Activated T-cell treated with anti-CD3 and anti-CD28 coated beads, Interleukin-2, amount 50 U/mL, for 24 hours (primary cell): ENCODE measurements at regions not wholly inside any gene's neighbourhood (a gene's known extent, or its start where the extent isn't known, plus 50 kb on each side); places are given as distances from the start of the nearest gene placed in this dataset.

Experiments used
- DNase-seq: peaks from one replicate; pipeline ENCODE4 v3.0.0-alpha.2; 2020
- H3K27ac Mint-ChIP-seq: 2 replicates; pipeline ENCODE4 v1.8.0; 2020; ENCODE audit warnings: mild to moderate bottlenecking, mixed read lengths
- H3K27me3 Mint-ChIP-seq: 2 replicates; pipeline ENCODE4 v1.8.0; 2020; ENCODE audit warnings: mixed read lengths
- H3K36me3 Mint-ChIP-seq: 2 replicates; pipeline ENCODE4 v1.8.0; 2020; ENCODE audit warnings: low read depth, mixed read lengths
- H3K4me1 Mint-ChIP-seq: 2 replicates; pipeline ENCODE4 v1.8.0; 2020; ENCODE audit warnings: low read depth, mixed read lengths
- H3K4me3 Mint-ChIP-seq: 2 replicates; pipeline ENCODE4 v1.8.0; 2020; ENCODE audit warnings: mild to moderate bottlenecking, moderate library complexity, mixed read lengths
- H3K9me3 Mint-ChIP-seq: 2 replicates; pipeline ENCODE4 v1.8.0; 2020; ENCODE audit warnings: mixed read lengths

GRCh38 chr15:77731067-77731466, 98.4 kb upstream of the LINGO1 start:
- Mint-ChIP-seq H3K27ac (no peak overlapping the region), H3K27me3 (peaks cover 12% of the 10 kb centered on the region), H3K4me1 (no peaks in the 10 kb centered on the region), H3K9me3 (no peaks in the 10 kb centered on the region), H3K4me3 (no peak overlapping the region), H3K36me3 (no peaks in the 10 kb centered on the region)
- DNase-seq: no peak

GRCh38 chr15:77727635-77728304, 95.1 kb upstream of the LINGO1 start:
- Mint-ChIP-seq H3K4me1 (no peaks in the 10 kb centered on the region), H3K27me3 (peaks cover 9% of the 10 kb centered on the region), H3K4me3 (no peak overlapping the region), H3K36me3 (no peaks in the 10 kb centered on the region), H3K27ac (no peak overlapping the region), H3K9me3 (no peaks in the 10 kb centered on the region)
- DNase-seq: no peak

DNA sequence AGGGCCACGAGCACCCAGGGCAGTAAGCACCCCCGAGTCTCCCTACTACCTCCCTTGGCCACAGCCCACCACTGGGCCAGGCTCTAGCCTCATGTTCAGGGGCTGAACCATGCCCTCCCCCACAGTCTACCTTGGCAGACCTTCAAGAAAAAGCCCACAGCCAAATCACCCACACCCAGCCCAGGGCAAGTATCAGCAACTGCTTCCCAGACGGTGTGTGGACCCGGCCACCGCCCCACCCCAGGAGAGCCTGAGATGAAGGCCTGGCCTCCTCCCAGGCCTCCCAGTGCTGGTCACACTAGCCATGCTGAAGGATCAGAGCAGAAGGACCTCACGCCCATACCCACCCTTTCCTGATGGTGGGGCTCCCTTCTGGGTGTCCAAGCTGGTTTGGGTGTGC, 92.0 kb upstream of the LINGO1 start:
- no peaks in the 10 kb centered on the region for H3K9me3 Mint-ChIP-seq

DNA sequence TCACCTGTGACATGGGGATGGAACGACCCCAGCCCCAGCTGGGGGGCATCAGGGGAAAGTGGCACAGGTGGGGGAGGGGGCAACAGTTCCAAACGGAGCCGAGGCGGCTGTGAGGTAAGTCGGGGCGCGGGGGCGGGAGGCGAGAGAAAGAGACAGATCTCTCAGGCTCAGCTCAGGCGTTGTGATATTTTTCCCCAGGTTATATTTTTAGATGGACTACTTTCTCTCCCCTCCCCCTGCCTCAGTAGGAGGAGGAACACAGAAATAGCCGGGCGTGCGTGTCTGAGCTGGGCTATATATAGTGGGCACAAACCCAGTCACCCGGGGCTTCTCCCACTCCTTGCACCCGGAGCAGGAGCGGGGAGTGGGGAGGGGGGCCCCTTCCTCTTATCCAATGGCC, 91.0 kb upstream of the LINGO1 start:
- H3K27ac Mint-ChIP-seq: no peak overlapping the region
- no peaks in the 10 kb centered on the region for H3K9me3 Mint-ChIP-seq
- H3K36me3 Mint-ChIP-seq: no peaks in the 10 kb centered on the region
- DNase-seq: no peak
- no peaks in the 10 kb centered on the region for H3K4me1 Mint-ChIP-seq
- H3K27me3 Mint-ChIP-seq: no peaks in the 10 kb centered on the region
- H3K4me3 Mint-ChIP-seq: no peak overlapping the region

More for the DNA sequence above, 92.0 kb upstream of the LINGO1 start:
- Mint-ChIP-seq H3K4me1 (no peaks in the 10 kb centered on the region), H3K27me3 (no peaks in the 10 kb centered on the region), H3K36me3 (no peaks in the 10 kb centered on the region), H3K4me3 (no peak overlapping the region), H3K27ac (no peak overlapping the region)
- DNase-seq: no peak

- H3K27me3 Mint-ChIP-seq: no peaks in the 10 kb centered on the region
- no peaks in the 10 kb centered on the region for H3K4me1 Mint-ChIP-seq
- no peaks in the 10 kb centered on the region for H3K9me3 Mint-ChIP-seq
- no peak overlapping the region for H3K27ac Mint-ChIP-seq
- no peaks in the 10 kb centered on the region for H3K36me3 Mint-ChIP-seq
- DNase-seq: no peak
- H3K4me3 Mint-ChIP-seq: no peak overlapping the region
Measured at GRCh38 chr15:77722759-77723460, 90.2 kb upstream of the LINGO1 start.

GRCh38 chr15:77721963-77722362, 89.3 kb upstream of the LINGO1 start:
- no peaks in the 10 kb centered on the region for H3K36me3 Mint-ChIP-seq
- no peaks in the 10 kb centered on the region for H3K9me3 Mint-ChIP-seq
- H3K27me3 Mint-ChIP-seq: no peaks in the 10 kb centered on the region
- H3K4me3 Mint-ChIP-seq: no peak overlapping the region
- no peak for DNase-seq
- no peak overlapping the region for H3K27ac Mint-ChIP-seq
- H3K4me1 Mint-ChIP-seq: no peaks in the 10 kb centered on the region

DNA sequence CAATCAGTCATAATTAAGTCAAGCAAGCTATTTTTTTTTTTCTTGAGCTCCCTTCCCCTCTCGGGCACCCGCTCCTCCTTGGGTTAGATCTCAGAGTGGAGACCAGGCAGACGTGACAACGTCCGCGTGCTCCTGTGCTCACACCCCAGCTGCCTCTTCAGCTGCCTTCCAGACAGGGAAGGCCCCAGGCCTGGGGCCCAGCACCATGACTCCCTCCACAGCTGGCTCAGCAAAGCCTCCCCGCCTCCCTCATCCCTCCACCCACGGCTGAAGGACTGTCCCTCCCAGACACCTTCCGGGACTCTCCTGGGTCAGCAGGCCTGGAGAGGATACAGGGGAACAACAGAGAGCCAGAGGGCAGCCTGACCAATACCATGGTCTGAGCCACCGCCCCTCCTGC, 87.9 kb upstream of the LINGO1 start:
- Mint-ChIP-seq H3K27ac (no peak overlapping the region), H3K9me3 (no peaks in the 10 kb centered on the region), H3K36me3 (no peaks in the 10 kb centered on the region), H3K27me3 (peaks cover 6% of the 10 kb centered on the region), H3K4me1 (no peaks in the 10 kb centered on the region), H3K4me3 (no peak overlapping the region)
- no peak for DNase-seq

DNA sequence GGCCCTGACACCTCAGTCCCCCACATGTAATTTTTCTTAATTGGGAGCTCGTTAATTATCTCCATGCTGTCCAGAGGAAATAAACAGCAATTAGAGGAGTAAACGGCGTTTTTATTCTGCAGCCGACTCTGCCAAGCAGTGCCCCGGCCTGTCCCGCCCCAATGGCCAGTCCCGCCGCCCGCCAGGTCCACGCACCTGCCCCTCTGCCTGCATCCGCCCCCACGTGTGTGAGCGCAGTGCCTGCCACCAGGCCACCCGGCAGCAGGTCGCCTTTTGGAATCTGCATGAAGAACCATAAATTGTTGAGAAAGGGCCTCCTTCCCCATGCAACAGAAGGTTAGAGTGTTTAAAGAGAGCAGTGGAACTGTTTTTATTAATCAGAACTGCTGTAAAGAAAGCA, 87.5 kb upstream of the LINGO1 start:
- no peak overlapping the region for H3K27ac Mint-ChIP-seq
- H3K9me3 Mint-ChIP-seq: no peaks in the 10 kb centered on the region
- no peaks in the 10 kb centered on the region for H3K36me3 Mint-ChIP-seq
- peaks cover 6% of the 10 kb centered on the region for H3K27me3 Mint-ChIP-seq
- no peak overlapping the region for H3K4me3 Mint-ChIP-seq
- no peaks in the 10 kb centered on the region for H3K4me1 Mint-ChIP-seq
- DNase-seq: no peak

GRCh38 chr15:77719450-77719849, 86.7 kb upstream of the LINGO1 start:
- Mint-ChIP-seq H3K4me3 (no peak overlapping the region), H3K36me3 (no peaks in the 10 kb centered on the region), H3K9me3 (no peaks in the 10 kb centered on the region), H3K4me1 (no peaks in the 10 kb centered on the region), H3K27ac (no peak overlapping the region), H3K27me3 (peaks cover 10% of the 10 kb centered on the region)
- DNase-seq: no peak

DNA sequence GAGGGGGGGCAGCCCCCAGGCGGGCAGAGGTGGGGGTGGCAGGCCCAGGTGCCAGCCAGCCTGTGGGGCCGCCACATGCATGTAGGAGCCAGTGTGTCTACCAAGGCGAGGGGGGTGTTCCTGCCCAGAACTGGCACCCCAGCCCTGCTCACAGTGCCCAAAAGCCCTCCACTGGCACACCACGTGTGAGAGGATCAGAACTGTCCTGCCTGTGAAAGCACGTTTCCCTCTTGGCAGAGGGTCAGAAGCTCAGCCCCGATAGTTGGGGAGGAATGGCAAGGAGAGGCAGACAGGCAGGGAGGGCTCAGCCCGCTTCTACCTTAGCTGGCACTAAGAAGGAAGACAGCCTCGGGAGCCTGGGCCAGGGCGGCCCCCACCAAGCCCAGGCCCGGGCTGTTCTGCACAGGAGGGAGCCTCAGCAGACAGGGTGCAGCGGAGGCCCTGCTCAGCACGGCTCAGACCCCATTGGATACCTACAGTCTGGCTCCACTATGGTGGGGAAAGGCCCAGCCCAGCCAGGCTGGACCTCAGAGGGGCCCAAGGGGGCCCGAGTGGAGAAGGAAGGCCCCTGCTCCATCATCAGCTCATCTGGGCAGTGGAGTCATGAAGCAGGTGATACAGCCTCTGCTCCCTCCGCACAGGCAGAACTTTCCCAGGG, 84.8 kb upstream of the LINGO1 start:
- Mint-ChIP-seq H3K9me3 (no peaks in the 10 kb centered on the region), H3K36me3 (no peaks in the 10 kb centered on the region), H3K27ac (no peak overlapping the region), H3K4me1 (no peaks in the 10 kb centered on the region), H3K4me3 (no peak overlapping the region), H3K27me3 (peaks cover 18% of the 10 kb centered on the region)
- no peak for DNase-seq

DNA sequence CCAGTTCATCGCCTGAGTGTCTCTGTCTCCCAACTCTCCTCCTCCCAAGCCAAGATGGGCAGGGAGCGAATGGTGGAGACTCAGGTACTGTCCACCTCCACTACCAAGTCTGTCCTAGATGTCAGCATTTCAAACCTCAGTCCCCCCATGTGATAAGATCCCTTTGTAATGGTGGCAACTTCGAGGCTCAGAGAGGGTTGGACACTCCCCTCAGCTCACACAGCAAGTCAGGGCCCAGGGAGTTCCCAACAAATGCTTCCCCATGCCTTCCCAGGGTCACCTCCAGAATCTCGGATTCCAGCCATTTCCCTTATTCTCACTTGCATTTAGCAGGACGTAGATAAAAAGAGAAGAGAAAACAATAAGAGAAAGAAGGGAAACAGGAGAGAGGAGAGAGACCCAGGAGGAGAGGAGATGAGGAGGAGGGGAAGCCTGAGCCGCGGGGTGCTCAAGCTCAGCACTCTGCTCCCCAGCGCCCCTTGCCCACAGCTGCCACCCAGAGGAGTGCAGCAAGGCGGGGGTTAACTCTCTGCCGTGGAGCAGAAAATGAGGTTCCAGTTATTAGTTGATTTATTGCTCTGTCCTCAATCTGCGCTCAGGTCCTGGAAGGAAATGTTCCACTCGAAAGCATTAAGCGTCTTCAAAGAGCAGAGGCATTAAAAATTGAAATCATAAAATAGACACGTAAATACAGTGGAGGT, 84.1 kb upstream of the LINGO1 start:
- Mint-ChIP-seq H3K36me3 (no peaks in the 10 kb centered on the region), H3K9me3 (no peaks in the 10 kb centered on the region), H3K4me1 (no peaks in the 10 kb centered on the region), H3K27me3 (peaks cover 18% of the 10 kb centered on the region), H3K27ac (no peak overlapping the region), H3K4me3 (no peak overlapping the region)
- DNase-seq: no peak

- Mint-ChIP-seq H3K9me3 (no peaks in the 10 kb centered on the region), H3K27ac (no peak overlapping the region), H3K27me3 (peaks cover 18% of the 10 kb centered on the region), H3K4me1 (no peaks in the 10 kb centered on the region), H3K4me3 (no peak overlapping the region), H3K36me3 (no peaks in the 10 kb centered on the region)
- no peak for DNase-seq
Measured at GRCh38 chr15:77715860-77716259, 83.1 kb upstream of the LINGO1 start.

GRCh38 chr15:77715051-77715450, 82.3 kb upstream of the LINGO1 start:
- no peak overlapping the region for H3K27ac Mint-ChIP-seq
- no peaks in the 10 kb centered on the region for H3K4me1 Mint-ChIP-seq
- H3K9me3 Mint-ChIP-seq: no peaks in the 10 kb centered on the region
- no peaks in the 10 kb centered on the region for H3K36me3 Mint-ChIP-seq
- no peak for DNase-seq
- peaks cover 18% of the 10 kb centered on the region for H3K27me3 Mint-ChIP-seq
- H3K4me3 Mint-ChIP-seq: no peak overlapping the region

- H3K4me3 Mint-ChIP-seq: no peak overlapping the region
- no peak overlapping the region for H3K27ac Mint-ChIP-seq
- H3K27me3 Mint-ChIP-seq: peaks cover 18% of the 10 kb centered on the region
Measured at GRCh38 chr15:77714555-77714954, 81.8 kb upstream of the LINGO1 start.

GRCh38 chr15:77714023-77714422, 81.3 kb upstream of the LINGO1 start:
- Mint-ChIP-seq H3K9me3 (no peaks in the 10 kb centered on the region), H3K27ac (no peak overlapping the region), H3K27me3 (peaks cover 18% of the 10 kb centered on the region), H3K4me1 (no peaks in the 10 kb centered on the region), H3K36me3 (no peaks in the 10 kb centered on the region), H3K4me3 (no peak overlapping the region)
- DNase-seq: no peak

More at GRCh38 chr15:77714555-77714954, 81.8 kb upstream of the LINGO1 start:
- DNase-seq: no peak
- H3K4me1 Mint-ChIP-seq: no peaks in the 10 kb centered on the region
- H3K9me3 Mint-ChIP-seq: no peaks in the 10 kb centered on the region
- H3K36me3 Mint-ChIP-seq: no peaks in the 10 kb centered on the region
